IPS-NIHi7 (cell line): ENCODE measurements at regions not wholly inside any gene's neighbourhood (a gene's known extent, or its start where the extent isn't known, plus 50 kb on each side); places are given as distances from the start of the nearest gene placed in this dataset.
A peak's percentile ranks its signal among the peaks of the same experiment; 100 is the strongest.
"Not testable (repeated sequence)": the region's sequence is repeated elsewhere in the genome, so short reads cannot be mapped to it uniquely, and the experiment has no call there.

Source experiments
- DNase-seq: peaks from one replicate; pipeline ENCODE4 v3.0.0; 2012; ENCODE audit warnings: mixed read lengths; ENCODE audit errors: extremely low spot score

DNA sequence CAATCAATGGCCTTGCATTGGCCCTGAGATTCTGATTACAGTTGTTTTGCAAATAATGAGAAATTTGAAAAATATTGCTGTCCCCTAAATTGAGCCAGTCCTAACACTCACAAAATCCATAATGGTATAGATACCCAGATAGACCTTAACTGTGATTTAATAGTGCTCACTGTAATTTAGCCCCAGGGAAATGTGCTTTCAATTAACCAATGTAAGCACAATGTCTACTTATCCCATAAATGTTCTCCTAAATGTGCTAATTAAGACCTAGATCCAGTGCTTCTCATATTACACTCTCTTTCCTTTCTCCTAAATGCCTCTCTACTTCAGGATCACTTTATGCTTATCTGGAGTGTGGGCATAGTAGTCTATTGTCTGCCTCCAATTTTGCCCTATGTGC is 417.8 kb upstream of the CCL2 start:
- no peak for DNase-seq

DNA sequence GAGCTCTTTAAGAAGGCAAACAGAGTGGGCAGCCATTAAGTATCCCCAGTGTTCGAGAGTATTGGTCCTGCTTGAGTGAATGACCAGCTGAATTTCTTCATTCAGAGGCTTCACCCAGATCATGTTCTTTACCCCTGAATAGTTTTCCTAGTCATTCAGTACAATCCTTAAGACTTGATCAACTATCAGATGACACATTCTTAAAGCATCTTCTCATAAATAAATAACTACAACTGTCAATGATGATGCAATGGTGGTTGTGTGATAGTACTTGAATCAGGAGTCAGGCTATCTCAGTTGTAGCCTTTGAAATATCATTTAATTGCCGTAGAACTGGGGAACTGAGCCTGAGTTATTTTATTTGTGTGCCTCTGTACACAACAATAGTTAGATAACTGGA is 416.8 kb upstream of the CCL2 start:
- no peak for DNase-seq

DNA sequence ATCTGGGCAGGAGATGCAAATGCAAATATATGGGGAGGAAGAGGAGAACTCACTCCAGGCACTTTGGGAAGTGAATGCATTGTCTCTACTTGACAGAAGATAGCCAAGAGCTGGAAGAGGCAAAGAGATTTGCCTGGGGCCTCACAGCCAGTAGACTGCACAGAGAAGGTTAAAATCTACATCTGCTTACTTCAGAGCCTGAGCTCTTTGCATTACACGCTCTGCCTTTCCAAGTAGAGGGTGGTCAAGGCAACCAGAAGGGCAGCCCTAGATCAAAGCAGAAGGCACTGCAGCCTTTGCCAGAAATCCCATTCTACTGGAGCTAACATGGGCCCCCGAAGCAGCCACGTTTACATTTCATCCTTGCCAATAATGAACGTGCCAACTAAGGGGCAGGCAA is 407.2 kb upstream of the CCL2 start:
- DNase-seq, result no peak

DNA sequence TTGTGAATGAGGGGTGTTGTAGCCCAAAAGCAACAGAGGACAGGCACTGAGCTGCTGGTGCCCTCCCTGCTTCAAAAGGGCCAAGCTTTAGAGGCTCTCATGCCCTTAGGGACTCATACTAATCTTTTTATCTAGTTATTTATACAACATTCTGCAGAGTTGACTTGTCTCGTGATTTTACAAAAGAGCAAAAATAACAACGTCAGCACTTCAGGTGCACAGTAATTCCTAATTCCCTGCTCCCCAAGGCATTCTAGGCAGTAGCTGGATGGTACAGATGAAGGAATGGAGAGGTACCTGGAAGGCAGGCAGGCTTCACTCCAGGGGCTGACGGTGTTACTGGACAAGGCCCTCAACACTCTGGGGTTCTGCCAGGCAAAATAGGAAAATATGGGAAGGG is 406.7 kb upstream of the CCL2 start:
- no peak for DNase-seq

DNA sequence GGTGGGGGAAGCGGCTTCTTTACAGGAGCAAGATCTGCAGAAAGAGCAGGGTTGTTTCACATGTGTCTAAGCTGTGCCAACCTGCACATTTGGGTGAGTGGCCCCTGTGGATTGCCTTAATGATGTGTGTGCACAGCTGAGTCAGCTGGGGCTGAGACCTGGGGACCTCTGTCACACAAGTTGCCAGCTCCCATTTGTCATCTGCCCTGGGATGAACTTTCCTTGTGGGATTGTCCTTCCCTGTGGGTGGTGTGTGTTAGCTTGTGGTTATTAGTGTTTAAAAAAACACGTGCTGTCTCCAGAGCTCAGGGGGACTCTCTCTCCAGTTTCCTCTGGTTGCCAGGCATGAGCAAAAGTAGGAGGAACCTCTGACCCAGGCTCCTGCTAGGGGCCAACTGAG is 400.5 kb upstream of the CCL2 start:
- no peak for DNase-seq

DNA sequence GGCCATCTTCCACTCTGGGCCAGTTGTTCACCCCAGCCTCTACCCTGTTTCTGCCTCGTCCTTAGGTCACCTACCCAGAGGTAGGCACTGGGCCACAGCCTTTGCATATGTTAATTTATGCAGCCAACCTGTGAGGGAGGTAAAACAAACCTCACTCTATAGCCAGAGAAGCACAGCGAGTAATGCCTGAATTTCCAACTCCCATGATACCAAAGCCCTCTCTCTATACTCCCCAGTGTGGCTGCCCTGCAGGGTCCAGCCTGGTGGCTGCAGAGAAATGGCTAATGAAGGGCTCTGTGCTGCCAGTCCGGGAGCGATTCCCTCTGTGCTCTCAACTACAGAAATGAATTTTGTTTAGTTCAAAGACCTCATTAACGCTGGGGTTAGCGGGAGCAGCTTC is 397.0 kb upstream of the CCL2 start:
- DNase-seq, result peak; percentile 30

DNA sequence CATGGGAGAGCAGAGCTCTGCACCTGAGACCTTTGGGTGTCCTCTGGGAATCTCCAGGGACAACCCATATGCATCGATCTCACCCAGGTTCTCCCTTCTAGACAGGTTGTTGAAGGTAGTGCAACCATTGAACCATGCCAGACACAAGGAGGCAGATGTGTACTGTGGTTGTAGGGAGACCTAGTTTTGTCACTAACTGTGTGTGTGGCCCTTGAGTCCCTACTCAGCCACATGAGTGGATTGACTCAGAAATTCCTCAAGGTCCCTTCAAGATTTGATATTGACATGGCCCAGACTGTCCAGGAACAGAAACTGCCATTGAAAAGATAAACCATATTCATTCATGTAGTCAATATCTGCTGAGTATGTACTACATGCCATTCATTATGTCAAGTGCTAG is 396.4 kb upstream of the CCL2 start:
- DNase-seq, result no peak

DNA sequence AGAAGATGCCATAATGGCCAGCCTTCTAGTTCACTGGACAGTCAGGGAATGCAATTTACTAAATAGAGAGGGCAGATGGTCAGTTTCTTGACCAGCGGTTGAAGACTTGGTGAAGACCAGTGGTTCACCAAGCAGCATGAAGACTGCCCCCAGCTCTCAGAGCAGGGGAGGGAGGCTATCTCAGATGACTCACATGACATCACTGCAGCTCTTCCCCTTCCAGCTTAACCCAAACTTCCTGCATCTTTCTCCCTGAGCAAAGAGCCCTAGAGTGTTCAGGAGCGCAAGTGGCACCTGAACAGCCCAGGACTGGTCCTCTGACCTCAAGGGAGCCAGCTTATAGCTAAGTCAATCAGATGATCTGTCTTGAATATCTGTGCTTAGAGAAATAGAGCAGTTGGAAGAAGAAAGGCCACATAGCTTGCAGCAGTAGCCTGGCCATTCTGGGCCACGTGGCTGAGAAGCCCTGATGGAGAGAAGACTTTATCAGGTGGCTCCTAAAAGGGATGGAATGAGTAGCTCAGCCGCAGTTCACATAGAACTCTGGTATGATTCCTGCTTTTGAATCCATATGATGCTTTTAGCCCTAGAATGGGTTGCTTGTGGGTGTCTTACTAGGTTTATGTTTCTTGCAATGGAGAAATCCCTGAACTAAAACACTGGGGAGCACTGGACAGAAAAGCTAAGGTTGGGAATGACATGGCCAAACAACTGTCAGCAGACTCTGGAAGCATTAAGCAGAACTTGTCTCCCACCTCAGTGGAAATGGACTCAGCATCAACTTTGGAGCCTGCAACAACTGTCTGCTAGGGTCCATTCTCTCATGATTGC is 392.1 kb upstream of the CCL2 start:
- no peak for DNase-seq

DNA sequence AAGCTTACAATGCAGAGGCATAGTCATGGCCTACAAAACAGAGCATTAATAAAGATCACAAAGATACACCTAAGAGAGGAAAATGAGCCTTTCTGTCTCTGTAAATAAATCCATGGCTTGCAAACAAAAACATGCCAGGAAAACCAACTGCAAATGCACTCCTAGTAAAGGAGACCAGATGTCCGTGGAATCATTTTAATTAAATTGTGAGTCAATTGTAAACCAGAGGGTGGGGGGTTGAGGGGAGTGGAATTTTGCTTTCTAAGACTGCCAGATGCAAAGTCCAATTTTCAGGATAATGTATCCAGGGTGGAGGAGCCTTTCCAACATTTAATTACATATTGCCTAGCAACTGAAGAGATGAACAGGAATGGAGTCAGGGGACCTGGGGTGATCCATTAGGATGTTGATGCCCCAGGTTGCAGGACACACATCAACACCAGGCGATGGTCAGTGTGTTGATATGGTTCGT is 390.3 kb upstream of the CCL2 start:
- DNase-seq, result no peak

DNA sequence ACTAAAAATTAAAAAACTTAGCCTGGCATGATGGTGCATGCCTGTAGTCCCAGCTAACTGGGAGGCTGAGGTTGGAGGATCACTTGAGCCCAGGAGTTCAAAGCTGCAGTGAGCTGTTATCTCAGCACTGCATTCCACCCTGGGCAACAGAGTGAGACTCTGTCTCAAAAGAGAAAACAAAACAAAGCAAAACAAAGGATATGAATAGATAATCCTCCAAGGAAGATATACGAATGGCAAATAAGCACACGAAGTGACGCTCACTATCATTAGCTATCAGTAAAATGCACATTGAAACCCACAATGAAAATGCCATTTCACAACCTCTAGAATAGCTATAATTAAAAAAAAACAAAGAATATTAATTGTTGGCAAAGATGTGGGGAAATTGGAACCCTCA is 386.2 kb upstream of the CCL2 start:
- DNase-seq, result no peak

DNA sequence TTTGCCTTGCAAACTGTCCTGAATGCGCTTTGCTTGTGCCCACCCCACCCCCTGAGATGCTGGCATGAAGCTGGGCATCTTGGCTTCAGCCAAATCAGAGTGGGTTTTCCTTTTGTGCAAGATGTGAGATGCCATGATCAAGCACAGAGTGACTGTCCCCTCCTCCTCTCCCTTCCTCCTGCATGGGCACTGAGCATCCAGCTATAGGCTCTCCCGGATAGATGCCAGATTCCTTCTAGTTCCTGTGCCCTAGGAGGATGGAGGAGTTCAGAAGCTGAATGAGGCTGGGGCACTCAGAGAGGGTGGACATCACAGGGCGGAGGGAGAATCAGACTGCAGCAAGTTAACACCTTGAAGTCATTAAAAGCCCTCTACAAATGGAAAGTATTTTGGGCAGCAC is 384.1 kb upstream of the CCL2 start:
- no peak for DNase-seq

DNA sequence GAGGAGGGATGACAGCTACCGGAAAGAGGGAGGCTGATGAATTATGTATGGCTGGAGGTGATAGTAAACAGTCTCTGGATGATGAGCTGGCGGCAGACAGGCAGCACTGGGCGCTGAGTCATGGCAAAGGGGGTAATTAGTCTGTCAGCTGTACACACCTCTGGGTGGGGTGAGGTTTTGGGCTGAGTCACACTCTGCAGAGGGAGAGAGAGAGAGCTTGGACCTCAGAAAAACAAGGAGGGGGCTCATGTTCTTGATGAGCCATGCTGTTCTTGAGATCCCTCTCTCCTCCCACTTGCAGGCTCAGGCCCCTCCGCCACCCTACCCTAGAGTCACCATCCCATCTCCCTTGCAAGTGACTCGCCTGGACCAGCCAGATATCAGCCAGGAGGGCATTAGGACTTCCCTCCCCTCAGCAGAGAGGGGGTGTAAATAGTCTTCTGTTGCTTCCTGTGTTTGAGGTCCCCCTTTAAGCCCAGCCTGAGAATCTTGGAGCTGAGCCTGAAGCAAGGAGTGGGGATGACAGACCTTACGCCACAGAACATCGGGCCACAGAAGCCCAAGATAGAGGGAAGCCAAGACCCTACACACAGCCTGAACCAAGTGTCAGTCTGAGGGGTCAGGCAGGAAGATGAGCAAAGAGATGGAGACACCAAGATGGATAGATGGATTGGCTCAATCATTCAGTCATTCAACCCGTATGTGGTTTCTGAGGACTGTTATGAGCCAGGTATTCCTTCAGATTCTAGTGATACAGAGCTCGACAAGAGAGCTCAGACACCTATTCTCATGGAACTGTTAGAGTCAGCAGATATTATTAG is 383.2 kb upstream of the CCL2 start:
- peak; percentile 16 for DNase-seq

DNA sequence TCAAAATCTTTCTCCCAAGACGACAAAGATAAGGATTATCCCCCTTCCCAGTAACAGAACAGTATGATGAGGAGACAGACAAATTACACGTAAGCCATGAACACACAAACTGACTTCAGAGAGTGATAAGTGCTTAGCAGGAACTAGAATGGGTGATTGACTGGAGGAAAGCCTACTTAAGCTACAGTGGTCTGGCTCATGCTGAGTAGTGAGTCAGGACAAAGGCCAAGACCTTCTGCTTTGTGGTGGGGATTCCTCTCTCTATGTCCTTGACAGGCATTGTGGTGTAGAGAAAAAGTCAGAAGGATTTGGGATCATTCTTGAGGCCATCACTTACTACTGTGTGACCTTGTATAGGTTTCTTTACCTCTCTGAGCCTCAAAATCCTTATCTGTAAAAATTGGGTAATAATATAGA is 381.9 kb upstream of the CCL2 start:
- DNase-seq, result no peak

DNA sequence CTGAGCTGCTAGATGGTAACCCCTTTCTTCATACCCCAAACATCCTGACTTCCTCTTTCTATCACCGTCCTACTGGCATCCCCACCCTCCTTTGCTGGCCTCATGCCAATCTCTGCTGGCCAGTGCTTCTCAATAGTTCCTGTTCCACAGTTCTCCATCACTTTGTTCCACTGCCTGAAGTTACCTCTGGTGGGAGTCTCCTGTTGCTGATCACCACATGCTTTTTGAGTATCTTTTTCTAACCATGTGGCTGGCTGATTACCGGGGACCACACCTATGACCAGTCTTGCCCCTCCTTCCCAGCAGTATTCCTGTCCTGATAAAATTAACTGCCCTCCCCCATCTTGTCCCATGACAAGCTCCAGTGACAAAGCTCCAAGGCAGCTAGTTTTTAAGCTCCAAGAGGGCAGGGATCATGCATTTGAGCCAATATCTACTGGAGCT is 380.4 kb upstream of the CCL2 start:
- DNase-seq, result no peak

DNA sequence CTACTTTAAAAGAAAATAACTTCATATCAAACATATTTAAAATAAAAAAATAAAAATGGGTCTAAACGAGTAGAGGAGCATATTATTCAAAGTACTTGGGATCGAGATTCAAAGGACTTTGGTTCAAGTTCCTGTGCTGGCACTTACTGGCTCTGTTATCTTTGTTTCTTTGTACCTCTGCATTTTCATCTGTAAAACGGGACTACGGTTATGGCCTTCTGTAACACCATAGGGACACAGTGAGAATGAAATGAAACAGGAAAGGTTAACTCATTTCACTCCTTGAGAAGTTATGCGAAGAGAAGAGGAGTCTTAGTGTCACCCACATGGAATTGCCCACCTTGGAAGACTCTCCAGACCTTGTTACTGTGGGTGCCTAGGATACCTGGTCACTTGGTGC is 379.1 kb upstream of the CCL2 start:
- no peak for DNase-seq

DNA sequence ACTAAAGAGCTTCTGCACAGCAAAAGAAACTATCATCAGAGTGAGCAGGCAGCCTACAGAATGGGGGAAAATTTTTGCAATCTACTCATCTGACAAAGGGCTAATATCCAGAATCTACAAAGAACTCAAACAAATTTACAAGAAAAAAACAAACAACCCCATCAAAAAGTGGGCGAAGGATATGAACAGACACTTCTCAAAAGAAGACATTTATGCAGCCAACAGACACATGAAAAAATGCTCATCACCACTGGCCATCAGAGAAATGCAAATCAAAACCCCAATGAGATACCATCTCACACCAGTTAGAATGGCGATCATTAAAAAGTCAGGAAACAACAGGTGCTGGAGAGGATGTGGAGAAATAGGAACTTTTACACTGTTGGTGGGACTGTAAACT is 372.8 kb upstream of the CCL2 start:
- not testable (repeated sequence) for DNase-seq

DNA sequence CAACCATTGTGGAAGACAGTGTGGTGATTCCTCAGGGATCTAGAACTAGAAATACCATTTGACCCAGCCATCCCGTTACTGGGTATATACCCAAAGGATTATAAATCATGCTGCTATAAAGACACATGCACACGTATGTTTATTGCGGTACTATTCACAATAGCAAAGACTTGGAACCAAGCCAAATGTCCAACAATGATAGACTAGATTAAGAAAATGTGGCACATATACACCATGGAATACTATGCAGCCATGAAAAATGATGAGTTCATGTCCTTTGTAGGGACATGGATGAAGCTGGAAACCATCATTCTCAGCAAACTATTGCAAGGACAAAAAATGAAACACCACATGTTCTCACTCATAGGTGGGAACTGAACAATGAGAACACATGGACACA is 372.4 kb upstream of the CCL2 start:
- DNase-seq, result not testable (repeated sequence)

DNA sequence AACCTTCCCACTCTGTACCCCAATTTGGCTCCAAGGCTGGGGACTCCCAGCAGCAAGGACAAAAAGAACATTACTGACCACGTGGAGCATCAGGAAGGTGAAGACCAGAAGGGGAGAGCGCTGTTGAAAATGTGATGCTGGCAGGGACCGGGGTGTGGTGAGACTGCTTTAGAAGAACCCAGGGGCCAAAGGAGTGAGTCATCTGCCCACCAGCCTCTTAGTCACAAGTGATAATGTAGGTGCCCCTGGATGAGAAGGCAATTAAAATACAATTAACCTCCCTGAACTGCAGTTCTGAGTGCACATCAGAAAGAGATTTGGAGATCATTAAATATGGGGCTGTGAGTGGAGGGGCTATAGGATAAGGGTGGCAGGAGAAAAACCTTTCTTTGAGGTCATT is 366.6 kb upstream of the CCL2 start:
- DNase-seq, result no peak

DNA sequence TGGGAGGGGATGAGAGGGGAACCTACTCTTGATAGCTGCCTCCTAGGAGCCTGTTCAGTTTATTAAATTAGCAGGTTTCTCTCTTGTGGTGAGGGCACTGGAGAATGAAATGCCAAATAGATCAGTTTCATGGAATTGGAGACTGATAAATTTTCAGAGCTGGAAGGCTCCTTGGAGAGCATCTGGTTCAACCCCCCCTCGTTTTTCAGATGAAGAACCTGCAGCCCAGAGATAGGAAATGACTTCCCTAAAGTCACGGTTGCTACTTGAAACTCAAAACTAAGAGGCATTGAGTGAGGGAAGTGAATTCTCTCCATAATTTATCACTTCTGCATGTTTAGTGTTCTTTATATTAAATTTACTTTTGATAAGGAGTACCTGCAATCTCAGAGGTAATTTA is 366.0 kb upstream of the CCL2 start:
- no peak for DNase-seq

DNA sequence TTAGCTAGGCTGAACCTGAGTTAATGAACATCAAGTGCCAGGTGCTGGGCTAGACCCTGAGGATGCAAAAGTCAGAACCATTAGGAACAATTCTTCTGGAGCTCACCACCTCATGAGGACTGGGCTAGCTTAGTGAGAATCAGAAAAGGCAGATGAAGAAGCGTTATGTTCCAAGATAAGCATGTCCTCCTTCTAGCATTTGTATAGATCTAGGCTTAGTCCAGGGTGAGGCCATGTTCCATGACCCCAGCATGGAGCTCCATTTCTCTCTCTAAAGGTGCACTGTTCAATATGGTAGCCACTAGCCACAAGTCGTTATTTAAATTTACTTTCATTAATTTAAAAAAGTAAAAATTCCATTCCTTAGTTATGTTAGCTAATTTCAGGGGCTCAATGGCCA is 365.3 kb upstream of the CCL2 start:
- no peak for DNase-seq

DNA sequence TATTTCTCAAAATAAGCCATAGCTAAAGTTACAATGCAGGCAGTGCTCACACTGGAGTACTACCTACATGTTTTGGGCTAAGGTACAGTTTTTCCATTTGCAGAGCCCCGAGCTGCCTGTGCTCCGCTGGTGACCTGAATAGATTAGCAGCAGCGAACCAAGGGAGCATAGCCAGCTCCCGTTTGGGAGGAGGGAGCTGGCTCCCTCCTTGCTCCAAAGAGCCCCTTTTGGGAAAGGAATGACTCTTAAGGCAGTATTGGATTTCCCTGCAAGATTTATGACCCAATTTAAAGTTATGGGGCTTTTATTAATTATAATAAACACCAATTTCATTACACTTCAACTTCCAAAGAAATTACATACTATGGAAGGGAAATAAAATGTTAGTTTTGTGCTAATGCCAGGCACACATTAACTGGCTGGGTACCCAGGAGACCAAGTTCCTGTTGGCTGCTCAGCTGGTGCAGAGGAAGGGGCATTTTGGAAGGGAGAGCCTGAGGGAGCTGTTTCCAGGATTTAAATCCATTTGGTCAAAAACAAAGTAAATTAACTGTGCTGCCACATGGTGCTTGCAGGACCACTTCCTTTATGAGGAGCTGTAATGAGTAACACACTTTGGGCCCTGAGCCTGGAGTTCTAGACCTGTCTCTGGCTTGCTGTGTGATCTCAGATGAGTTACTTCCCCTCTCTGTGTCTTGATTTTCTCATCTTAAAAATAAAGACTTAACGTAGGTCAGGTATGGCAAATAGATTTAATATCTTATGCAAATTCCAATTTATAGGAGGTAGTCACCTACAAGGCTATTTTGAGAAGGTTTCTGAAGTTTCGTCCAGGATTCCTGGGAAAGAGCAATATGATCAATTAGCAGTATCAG is 362.1 kb upstream of the CCL2 start:
- DNase-seq, result no peak

DNA sequence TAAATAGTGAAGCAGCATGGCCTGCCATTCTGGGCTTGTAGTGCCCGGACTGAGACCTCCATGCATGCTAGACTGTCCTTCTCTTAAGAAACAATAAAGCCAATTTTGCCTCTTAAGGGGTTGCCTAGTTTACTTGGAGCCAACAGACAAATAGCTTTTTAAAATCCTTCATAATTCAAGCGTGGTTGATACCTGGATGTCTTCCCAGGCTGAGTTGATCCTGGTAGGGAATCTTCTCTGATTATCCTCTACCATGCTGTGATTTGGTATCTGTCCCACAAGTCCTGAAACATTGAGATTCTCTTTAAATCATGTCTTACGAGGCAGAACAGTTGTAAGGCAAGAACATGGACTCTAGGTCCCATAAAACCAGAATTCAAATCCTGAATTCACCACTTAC is 359.6 kb upstream of the CCL2 start:
- DNase-seq, result no peak
